ENCODE measurements at regions not wholly inside any gene's neighbourhood (a gene's known extent, or its start where the extent isn't known, plus 50 kb on each side); places are given as distances from the start of the nearest gene placed in this dataset.

- ATAC-seq (no peak), DNase-seq (ENCODE audit: extremely low read depth in 1 of 4, low spot score in 3 of 4) (no peak), FAIRE-seq (no peak)
- Histone ChIP-seq H3K4me1 (replicated peaks in 1 of 2; ENCODE audit: control insufficient read depth in 2 of 2, insufficient read depth in 2 of 2, low read length in 2 of 2) (no peaks in the 10 kb centered on the region), H3K4me2 (ENCODE audit: insufficient read depth, low read length) (no peak overlapping the region), H4K20me1 (replicated peaks; ENCODE audit: control insufficient read depth, insufficient read depth, low read length) (no peaks in the 10 kb centered on the region), H3K4me3 (no peak overlapping the region), H3K9ac (ENCODE audit: insufficient read depth in 1 of 2, low read depth in 2 of 2, low read length in 2 of 2) (no peak overlapping the region), H3K27ac (ENCODE audit: extremely low read depth, low read depth, low read length) (no peak overlapping the region), H3K27me3 (ENCODE audit: control insufficient read depth in 2 of 2, insufficient read depth in 2 of 2, low read length in 2 of 2) (no peaks in the 10 kb centered on the region), H3K79me2 (ENCODE audit: control insufficient read depth, insufficient read depth, low read length) (no peaks in the 10 kb centered on the region), H3K9me3 (replicated peaks; ENCODE audit: control insufficient read depth, insufficient read depth, low read depth, low read length) (no peaks in the 10 kb centered on the region), H3K36me3 (ENCODE audit: control insufficient read depth, insufficient read depth, low read length) (no peaks in the 10 kb centered on the region), H2AFZ (ENCODE audit: low read depth, low read length) (no peak overlapping the region), H3K9me1 (ENCODE audit: control insufficient read depth, insufficient read depth, low read length) (no peaks in the 10 kb centered on the region)
- CTCF ChIA-PET (ENCODE audit: low intra/inter-chr PET ratio) = no interaction called here
- intact Hi-C loops (cut with micrococcal nuclease) = no loop called here
- TF ChIP-seq ZNF121 (CRISPR knock-in tag; conservative IDR thresholded peaks at IDR 0.05) (no peak), FOXJ3 (CRISPR knock-in tag; IDR thresholded peaks at IDR 0.05) (no peak), KHSRP (IDR thresholded peaks at IDR 0.05) (no peak), DIDO1 (tag; IDR thresholded peaks at IDR 0.05; ENCODE audit: low read depth) (no peak), CBX5 (IDR thresholded peaks at IDR 0.05; ENCODE audit: borderline replicate concordance, low read depth) (no peak), ZNF143 (CRISPR knock-in tag; IDR thresholded peaks at IDR 0.05) (no peak), YY1 (IDR thresholded peaks at IDR 0.05; ENCODE audit: borderline replicate concordance in 1 of 3, control insufficient read depth in 1 of 3, extremely low read depth in 1 of 3, insufficient read depth in 3 of 3, insufficient read length in 1 of 3, insufficient replicate concordance in 2 of 3, low read depth in 1 of 3, low read length in 2 of 3) (no peak)
- POLR2A ChIA-PET = no interaction called here
- in situ Hi-C loops (cut with MboI) = no loop called here
- WGBS (ENCODE audit: insufficient coverage, low coverage, missing lambda C conversion rate) = 0% methylated on average over 1 of the region's 1 CpG
- no TSS peak for BruUV-seq (replicated peaks)
Measured at GRCh38 chr3:159631226-159631625, 357.4 kb upstream of the IL12A start.

GRCh38 chr3:159632128-159632527 is 356.5 kb upstream of the IL12A start:
- Histone ChIP-seq H3K9me3 (replicated peaks; ENCODE audit: control insufficient read depth, insufficient read depth, low read depth, low read length) (no peaks in the 10 kb centered on the region), H2AFZ (ENCODE audit: low read depth, low read length) (no peak overlapping the region), H3K27ac (ENCODE audit: extremely low read depth, low read depth, low read length) (no peak overlapping the region), H3K4me3 (no peak overlapping the region), H3K9me1 (ENCODE audit: control insufficient read depth, insufficient read depth, low read length) (no peaks in the 10 kb centered on the region), H3K27me3 (ENCODE audit: control insufficient read depth in 2 of 2, insufficient read depth in 2 of 2, low read length in 2 of 2) (no peaks in the 10 kb centered on the region), H3K36me3 (ENCODE audit: control insufficient read depth, insufficient read depth, low read length) (no peaks in the 10 kb centered on the region), H3K4me1 (replicated peaks in 1 of 2; ENCODE audit: control insufficient read depth in 2 of 2, insufficient read depth in 2 of 2, low read length in 2 of 2) (no peaks in the 10 kb centered on the region), H3K79me2 (ENCODE audit: control insufficient read depth, insufficient read depth, low read length) (no peaks in the 10 kb centered on the region), H3K4me2 (ENCODE audit: insufficient read depth, low read length) (no peak overlapping the region), H3K9ac (ENCODE audit: insufficient read depth in 1 of 2, low read depth in 2 of 2, low read length in 2 of 2) (no peak overlapping the region), H4K20me1 (replicated peaks; ENCODE audit: control insufficient read depth, insufficient read depth, low read length) (no peaks in the 10 kb centered on the region)
- in situ Hi-C loops (cut with MboI) (no loop called here), intact Hi-C loops (cut with micrococcal nuclease) (no loop called here)
- 0% methylated on average over 7 of the region's 7 CpGs for whole genome bisulfite sequencing (ENCODE audit: insufficient coverage, low coverage, missing lambda C conversion rate)
- CTCF ChIA-PET (ENCODE audit: low intra/inter-chr PET ratio) = no interaction called here
- no peak for ATAC-seq
- no peak for DNase-seq (ENCODE audit: extremely low read depth in 1 of 4, low spot score in 3 of 4)
- POLR2A ChIA-PET = no interaction called here
- BruUV-seq (replicated peaks) = no TSS peak
- FAIRE-seq = no peak
- TF ChIP-seq ZNF274 (IDR thresholded peaks at IDR 0.05; ENCODE audit: borderline replicate concordance, low read depth, low read length) (no peak), HNRNPLL (IDR thresholded peaks at IDR 0.05; ENCODE audit: low read depth, low read length, poor library complexity, severe bottlenecking) (no peak), SMARCE1 (IDR thresholded peaks at IDR 0.05) (no peak), SMAD2 (IDR thresholded peaks at IDR 0.05; ENCODE audit: low read depth, low read length) (no peak), POLR2AphosphoS5 (IDR thresholded peaks at IDR 0.05; ENCODE audit: control insufficient read depth, insufficient read depth, low read depth, low read length) (no peak), ZNF512 (tag; IDR thresholded peaks at IDR 0.05) (no peak), ARID1B (IDR thresholded peaks at IDR 0.05) (no peak), BACH1 (tag; IDR thresholded peaks at IDR 0.05) (no peak), ZBTB9 (CRISPR knock-in tag; IDR thresholded peaks at IDR 0.05) (no peak)
